Tibial nerve (tissue), 4 donors: ENCODE measurements at regions not wholly inside any gene's neighbourhood (a gene's known extent, or its start where the extent isn't known, plus 50 kb on each side); places are given as distances from the start of the nearest gene placed in this dataset.

ENCODE experiments used
- DNase-seq, 2 donors: peaks; one replicate each; pipeline ENCODE4 v3.0.0-alpha.2; 2019; ENCODE audit warnings: low spot score in 2 of 2
- H3K27ac ChIP-seq, 4 donors: fragments of 200-600 bp; sonication (generic) in 3 of 4; one replicate each; pipeline ENCODE4 v1.5.1; 2017 to 2019; ENCODE audit warnings: mild to moderate bottlenecking in 1 of 4
- H3K27me3 ChIP-seq, 2 donors: fragments of 200-600 bp; sonication (generic) in 1 of 2; one replicate each; pipeline versions ENCODE4 v1.5.1 to v1.6.0; 2017 to 2019
- H3K36me3 ChIP-seq, 3 donors: fragments of 200-600 bp; sonication (generic); one replicate each; pipeline ENCODE4 v1.5.1; 2018 to 2019
- H3K4me1 ChIP-seq, 4 donors: fragments of 200-600 bp; sonication (generic) in 3 of 4; one replicate each; pipeline ENCODE4 v1.5.1; 2017 to 2019
- H3K4me3 ChIP-seq, 4 donors: fragments of 200-600 bp; sonication (generic) in 3 of 4; one replicate each; pipeline ENCODE4 v1.5.1; 2017 to 2019; ENCODE audit warnings: mild to moderate bottlenecking in 1 of 4, moderate library complexity in 1 of 4
- H3K9me3 ChIP-seq, 4 donors: fragments of 200-600 bp; sonication (generic) in 3 of 4; one replicate each; pipeline ENCODE4 v1.5.1; 2017 to 2019
- EP300 ChIP-seq, 2 donors: sonication (generic); formaldehyde crosslinking; IDR thresholded peaks; one replicate each; pipeline ENCODE4 v1.6.1; 2017; ENCODE audit warnings: antibody characterized with exemption in 2 of 2, mild to moderate bottlenecking in 1 of 2
- POLR2A ChIP-seq, 2 donors: fragments of 450-650 bp; IDR thresholded peaks; one replicate each; pipeline ENCODE4 v1.6.1; 2017; ENCODE audit warnings: antibody characterized with exemption in 2 of 2, mild to moderate bottlenecking in 2 of 2, moderate library complexity in 2 of 2
- WGBS, 2 donors: methylation state at CpG; one replicate each; pipeline ENCODE4 v1.1.5; 2018; 5-methylcytosine and 5-hydroxymethylcytosine counted together
- TF ChIP-seq, protein P1 (sequence below), 5 experiments: fragments of 200-600 bp in 3 of 5; fragments of 450-650 bp in 2 of 5; sonication (generic) in 3 of 5; IDR thresholded peaks; one replicate each; pipeline ENCODE4 v1.5.1; 2016 to 2019; ENCODE audit warnings: antibody characterized with exemption in 5 of 5, mild to moderate bottlenecking in 3 of 5, moderate library complexity in 2 of 5

- Histone ChIP-seq H3K9me3 (no peaks in the 10 kb centered on the region), H3K4me3 (no peak overlapping the region), H3K27me3 (no peaks in the 10 kb centered on the region), H3K36me3 (no peaks in the 10 kb centered on the region), H3K27ac (no peak overlapping the region), H3K4me1 (no peaks in the 10 kb centered on the region)
- no peak for DNase-seq
- 90% methylated on average over 1 of the region's 1 CpG for WGBS, 2 donors
- TF ChIP-seq, protein P1, sequence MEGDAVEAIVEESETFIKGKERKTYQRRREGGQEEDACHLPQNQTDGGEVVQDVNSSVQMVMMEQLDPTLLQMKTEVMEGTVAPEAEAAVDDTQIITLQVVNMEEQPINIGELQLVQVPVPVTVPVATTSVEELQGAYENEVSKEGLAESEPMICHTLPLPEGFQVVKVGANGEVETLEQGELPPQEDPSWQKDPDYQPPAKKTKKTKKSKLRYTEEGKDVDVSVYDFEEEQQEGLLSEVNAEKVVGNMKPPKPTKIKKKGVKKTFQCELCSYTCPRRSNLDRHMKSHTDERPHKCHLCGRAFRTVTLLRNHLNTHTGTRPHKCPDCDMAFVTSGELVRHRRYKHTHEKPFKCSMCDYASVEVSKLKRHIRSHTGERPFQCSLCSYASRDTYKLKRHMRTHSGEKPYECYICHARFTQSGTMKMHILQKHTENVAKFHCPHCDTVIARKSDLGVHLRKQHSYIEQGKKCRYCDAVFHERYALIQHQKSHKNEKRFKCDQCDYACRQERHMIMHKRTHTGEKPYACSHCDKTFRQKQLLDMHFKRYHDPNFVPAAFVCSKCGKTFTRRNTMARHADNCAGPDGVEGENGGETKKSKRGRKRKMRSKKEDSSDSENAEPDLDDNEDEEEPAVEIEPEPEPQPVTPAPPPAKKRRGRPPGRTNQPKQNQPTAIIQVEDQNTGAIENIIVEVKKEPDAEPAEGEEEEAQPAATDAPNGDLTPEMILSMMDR (IDR thresholded peaks at IDR 0.05), result no peak
- TF ChIP-seq EP300 (IDR thresholded peaks at IDR 0.05) (no peak), POLR2A (IDR thresholded peaks at IDR 0.05) (no peak)
Observed at GRCh38 chr1:98075626-98076025, 154.8 kb upstream of the DPYD start.

- Histone ChIP-seq H3K27ac (no peak overlapping the region), H3K4me1 (no peaks in the 10 kb centered on the region), H3K9me3 (no peaks in the 10 kb centered on the region), H3K27me3 (no peaks in the 10 kb centered on the region), H3K36me3 (no peaks in the 10 kb centered on the region), H3K4me3 (no peak overlapping the region)
- no peak for DNase-seq
- TF ChIP-seq EP300 (IDR thresholded peaks at IDR 0.05), result no peak
- TF ChIP-seq POLR2A (IDR thresholded peaks at IDR 0.05), result no peak
- 84 to 85% methylated on average over 3 of the region's 3 CpGs for WGBS, 2 donors
Observed at GRCh38 chr1:98073823-98074222, 153.0 kb upstream of the DPYD start.

GRCh38 chr1:98073106-98073505 is 152.3 kb upstream of the DPYD start:
- H3K36me3 ChIP-seq, result no peaks in the 10 kb centered on the region
- H3K27me3 ChIP-seq, result no peaks in the 10 kb centered on the region
- 94 to 95% methylated on average over 3 of the region's 3 CpGs for WGBS, 2 donors
- no peak overlapping the region for H3K4me3 ChIP-seq
- no peaks in the 10 kb centered on the region for H3K4me1 ChIP-seq
- no peak for DNase-seq
- H3K9me3 ChIP-seq, result no peaks in the 10 kb centered on the region
- H3K27ac ChIP-seq, result no peak overlapping the region
- TF ChIP-seq, protein P1 (IDR thresholded peaks at IDR 0.05), result no peak

GRCh38 chr1:98072047-98072446 is 151.2 kb upstream of the DPYD start:
- TF ChIP-seq POLR2A (IDR thresholded peaks at IDR 0.05) (no peak), EP300 (IDR thresholded peaks at IDR 0.05) (no peak)
- TF ChIP-seq, protein P1 (IDR thresholded peaks at IDR 0.05), result no peak
- no peaks in the 10 kb centered on the region for H3K36me3 ChIP-seq
- 56 to 68% methylated on average over 2 of the region's 2 CpGs for WGBS, 2 donors

GRCh38 chr1:98068016-98068415 is 147.2 kb upstream of the DPYD start:
- Histone ChIP-seq H3K27me3 (no peaks in the 10 kb centered on the region), H3K36me3 (no peaks in the 10 kb centered on the region), H3K27ac (no peak overlapping the region), H3K9me3 (no peaks in the 10 kb centered on the region), H3K4me3 (no peak overlapping the region), H3K4me1 (no peaks in the 10 kb centered on the region)
- no peak for DNase-seq
- TF ChIP-seq POLR2A (IDR thresholded peaks at IDR 0.05) (no peak), EP300 (IDR thresholded peaks at IDR 0.05) (no peak)
- TF ChIP-seq, protein P1 (IDR thresholded peaks at IDR 0.05), result no peak

More at GRCh38 chr1:98072047-98072446, 151.2 kb upstream of the DPYD start:
- Histone ChIP-seq H3K27ac (no peak overlapping the region), H3K9me3 (no peaks in the 10 kb centered on the region), H3K4me1 (no peaks in the 10 kb centered on the region), H3K27me3 (no peaks in the 10 kb centered on the region), H3K4me3 (no peak overlapping the region)
- no peak for DNase-seq

DNA sequence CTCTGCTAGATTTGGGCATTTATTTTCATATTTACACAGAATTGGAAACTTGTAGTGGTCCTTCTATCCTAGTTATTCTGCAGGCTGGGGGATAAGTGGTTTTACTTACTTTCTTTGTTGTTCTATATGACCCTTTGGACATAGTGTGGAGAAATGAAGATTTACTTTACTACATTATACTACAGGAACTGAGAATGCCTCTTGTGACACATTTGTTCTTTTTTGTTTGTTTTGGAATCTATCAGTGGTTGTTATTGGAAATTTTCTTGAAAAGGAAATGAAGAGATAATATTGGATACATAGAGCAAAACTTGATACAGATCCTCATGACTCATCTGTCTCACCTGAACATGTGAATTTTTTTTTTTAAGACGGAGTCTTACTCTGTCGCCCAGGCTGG is 146.1 kb upstream of the DPYD start:
- TF ChIP-seq, protein P1 (IDR thresholded peaks at IDR 0.05), result no peak
- no peak for TF ChIP-seq POLR2A (IDR thresholded peaks at IDR 0.05)
- TF ChIP-seq EP300 (IDR thresholded peaks at IDR 0.05), result no peak
- 85 to 89% methylated on average over 2 of the region's 2 CpGs for WGBS, 2 donors
- Histone ChIP-seq H3K4me3 (no peak overlapping the region), H3K9me3 (no peaks in the 10 kb centered on the region), H3K36me3 (no peaks in the 10 kb centered on the region), H3K27me3 (no peaks in the 10 kb centered on the region), H3K27ac (no peak overlapping the region), H3K4me1 (no peaks in the 10 kb centered on the region)
- DNase-seq, result no peak
